OCI-LY7 (cell line): ENCODE measurements at regions not wholly inside any gene's neighbourhood (a gene's known extent, or its start where the extent isn't known, plus 50 kb on each side); places are given as distances from the start of the nearest gene placed in this dataset.
"Not testable (repeated sequence)": the region's sequence is repeated elsewhere in the genome, so short reads cannot be mapped to it uniquely, and the experiment has no call there.

Experiments used
- BruUV-seq: library from RNA; stranded (reverse); fragments of 400-500 nt; replicated peaks from 2 replicates; lab custom pipeline; 2021; lab: Mats Ljungman, UMichigan
- CTCF ChIA-PET: fragments of 300-600 bp; sonication (Branson Sonifier 250); formaldehyde crosslinking; loops from one replicate; lab custom pipeline; 2022; ENCODE audit warnings: antibody characterized with exemption; ENCODE audit not compliant: unreplicated experiment; lab: Charles Lee
- POLR2A ChIA-PET: fragments of 300-600 bp; sonication (Branson Sonifier 250); formaldehyde crosslinking; loops from one replicate; lab custom pipeline; 2022; ENCODE audit warnings: antibody characterized with exemption; lab: Charles Lee
- DNase-seq: peaks from one replicate; pipeline ENCODE4 v3.0.0-alpha.2; 2015; ENCODE audit warnings: low spot score
- H2AFZ ChIP-seq: fragments of 200-600 bp; sonication (generic), shearing (Covaris generic); 2 replicates; pipeline ENCODE4 v1.6.1; 2014; ENCODE audit warnings: mild to moderate bottlenecking, antibody characterized with exemption, low read length, moderate library complexity
- H3K27ac ChIP-seq: fragments of 200-600 bp; sonication (generic); 2 replicates; pipeline ENCODE4 v1.5.1; 2014; ENCODE audit warnings: mixed run types, low read depth, mild to moderate bottlenecking, moderate library complexity, low read length, inconsistent platforms; ENCODE audit not compliant: poor library complexity, severe bottlenecking
- H3K36me3 ChIP-seq: fragments of 200-600 bp; sonication (generic); 2 replicates; pipeline ENCODE4 v1.6.1; 2014; ENCODE audit warnings: mild to moderate bottlenecking, antibody characterized with exemption, low read length, moderate library complexity, mixed read lengths; ENCODE audit not compliant: insufficient read depth
- H3K4me1 ChIP-seq: fragments of 200-600 bp; sonication (generic); 2 replicates; pipeline ENCODE4 v1.5.1; 2014; ENCODE audit warnings: mild to moderate bottlenecking, low read length; ENCODE audit not compliant: insufficient read depth, poor library complexity, severe bottlenecking
- H3K4me2 ChIP-seq: fragments of 200-600 bp; sonication (generic); 2 replicates; pipeline ENCODE4 v1.6.1; 2014; ENCODE audit warnings: mild to moderate bottlenecking, low read length
- H3K4me3 ChIP-seq: fragments of 200-600 bp; sonication (generic); 2 replicates; pipeline ENCODE4 v1.5.1; 2014; ENCODE audit warnings: mild to moderate bottlenecking, low read depth, low read length; ENCODE audit not compliant: poor library complexity, severe bottlenecking
- H3K79me2 ChIP-seq: fragments of 200-600 bp; sonication (generic); 2 replicates; pipeline ENCODE4 v1.6.1; 2016; ENCODE audit warnings: low read depth, mild to moderate bottlenecking, low read length, moderate library complexity, mixed read lengths; ENCODE audit not compliant: insufficient read depth
- H3K9me2 ChIP-seq: fragments of 200-600 bp; sonication (generic); 2 replicates; pipeline ENCODE4 v1.6.1; 2016; ENCODE audit warnings: mild to moderate bottlenecking, low read length, mixed read lengths; ENCODE audit not compliant: insufficient read depth
- H3K9me3 ChIP-seq: fragments of 200-600 bp; sonication (generic); 2 replicates; pipeline ENCODE4 v1.6.1; 2014; ENCODE audit warnings: mild to moderate bottlenecking, mixed run types, low read length, mixed read lengths
- H4K20me1 ChIP-seq: fragments of 200-600 bp; sonication (generic); 2 replicates; pipeline ENCODE4 v1.6.1; 2014; ENCODE audit warnings: mild to moderate bottlenecking, antibody characterized with exemption, low read length, moderate library complexity, mixed read lengths; ENCODE audit not compliant: insufficient read depth
- EZH2phosphoT487 ChIP-seq: fragments of 200-600 bp; sonication (generic); IDR thresholded peaks from 2 replicates; pipeline ENCODE4 v1.6.1; 2018; ENCODE audit warnings: low read depth, borderline replicate concordance, mild to moderate bottlenecking, mixed run types, antibody characterized with exemption, low read length, moderate library complexity, mixed read lengths
- intact Hi-C: fragments of 100-400 bp; cut with micrococcal nuclease; formaldehyde crosslinking; loops from one replicate; pipeline ENCODE4 v1.10.0; 2022; ENCODE audit not compliant: unreplicated experiment
- TF ChIP-seq, protein P1 (sequence below): fragments of 200-600 bp; sonication (generic); conservative IDR thresholded peaks from 2 replicates; pipeline ENCODE4 v1.5.1; 2014; ENCODE audit warnings: mild to moderate bottlenecking, antibody characterized with exemption, low read length, moderate library complexity, mixed read lengths

GRCh38 chr14:27881646-27882045 is 884.9 kb upstream of the FOXG1 start:
- no peaks in the 10 kb centered on the region for H3K36me3 ChIP-seq
- DNase-seq: no peak
- POLR2A ChIA-PET: no interaction called here
- CTCF ChIA-PET: no interaction called here
- H3K4me3 ChIP-seq: no peak overlapping the region
- no peaks in the 10 kb centered on the region for H3K4me1 ChIP-seq
- no peak overlapping the region for H2AFZ ChIP-seq
- no peaks in the 10 kb centered on the region for H3K9me2 ChIP-seq
- no peak overlapping the region for H3K4me2 ChIP-seq
- H3K27ac ChIP-seq: no peak overlapping the region
- intact Hi-C loops: no loop called here
- TF ChIP-seq EZH2phosphoT487: no peak
- TF ChIP-seq, protein P1, sequence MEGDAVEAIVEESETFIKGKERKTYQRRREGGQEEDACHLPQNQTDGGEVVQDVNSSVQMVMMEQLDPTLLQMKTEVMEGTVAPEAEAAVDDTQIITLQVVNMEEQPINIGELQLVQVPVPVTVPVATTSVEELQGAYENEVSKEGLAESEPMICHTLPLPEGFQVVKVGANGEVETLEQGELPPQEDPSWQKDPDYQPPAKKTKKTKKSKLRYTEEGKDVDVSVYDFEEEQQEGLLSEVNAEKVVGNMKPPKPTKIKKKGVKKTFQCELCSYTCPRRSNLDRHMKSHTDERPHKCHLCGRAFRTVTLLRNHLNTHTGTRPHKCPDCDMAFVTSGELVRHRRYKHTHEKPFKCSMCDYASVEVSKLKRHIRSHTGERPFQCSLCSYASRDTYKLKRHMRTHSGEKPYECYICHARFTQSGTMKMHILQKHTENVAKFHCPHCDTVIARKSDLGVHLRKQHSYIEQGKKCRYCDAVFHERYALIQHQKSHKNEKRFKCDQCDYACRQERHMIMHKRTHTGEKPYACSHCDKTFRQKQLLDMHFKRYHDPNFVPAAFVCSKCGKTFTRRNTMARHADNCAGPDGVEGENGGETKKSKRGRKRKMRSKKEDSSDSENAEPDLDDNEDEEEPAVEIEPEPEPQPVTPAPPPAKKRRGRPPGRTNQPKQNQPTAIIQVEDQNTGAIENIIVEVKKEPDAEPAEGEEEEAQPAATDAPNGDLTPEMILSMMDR: no peak
- peaks cover 29% of the 10 kb centered on the region; the same call in 1 of the 2 replicates for H3K9me3 ChIP-seq
- H3K79me2 ChIP-seq: no peaks in the 10 kb centered on the region
- H4K20me1 ChIP-seq: no peaks in the 10 kb centered on the region
- no TSS peak for BruUV-seq

GRCh38 chr14:27886256-27886655 is 880.3 kb upstream of the FOXG1 start:
- ChIA-PET CTCF (no interaction called here), POLR2A (no interaction called here)
- no peak for DNase-seq
- Histone ChIP-seq H3K4me2 (no peak overlapping the region), H3K4me3 (no peak overlapping the region), H3K79me2 (no peaks in the 10 kb centered on the region), H2AFZ (no peak overlapping the region), H3K4me1 (no peaks in the 10 kb centered on the region), H4K20me1 (no peaks in the 10 kb centered on the region), H3K9me3 (peaks cover 21% of the 10 kb centered on the region; the same call in 1 of the 2 replicates), H3K9me2 (no peaks in the 10 kb centered on the region), H3K36me3 (no peaks in the 10 kb centered on the region), H3K27ac (no peak overlapping the region)
- intact Hi-C loops: no loop called here
- no peak for TF ChIP-seq EZH2phosphoT487
- TF ChIP-seq, protein P1: no peak
- no TSS peak for BruUV-seq

DNA sequence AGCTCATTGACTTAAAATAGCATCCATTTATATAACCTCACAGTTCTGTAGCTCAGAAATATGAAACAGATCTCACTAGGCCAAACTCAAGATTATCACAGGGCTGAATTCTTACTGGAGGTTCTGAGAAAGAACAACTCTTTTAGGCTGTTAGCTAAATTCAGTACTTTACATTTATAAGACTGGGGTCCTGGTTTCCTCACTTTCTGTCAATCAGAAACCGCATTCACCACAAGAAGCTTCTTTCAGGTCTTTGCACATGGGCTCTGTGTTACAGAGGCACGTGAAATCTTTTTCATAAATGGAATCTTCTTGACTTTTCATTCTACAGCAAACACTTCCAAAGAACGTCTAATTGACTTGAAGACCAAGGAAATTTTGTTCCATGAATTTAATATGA is 876.3 kb upstream of the FOXG1 start:
- BruUV-seq: no TSS peak
- intact Hi-C loops: no loop called here
- Histone ChIP-seq H3K36me3 (no peaks in the 10 kb centered on the region), H3K9me2 (no peaks in the 10 kb centered on the region), H3K4me2 (no peak overlapping the region), H3K9me3 (0 out of 2 replicates have a peak, but pooled peaks cover 5% of the 10 kb centered on the region), H3K79me2 (no peaks in the 10 kb centered on the region), H3K4me3 (no peak overlapping the region), H2AFZ (no peak overlapping the region), H4K20me1 (no peaks in the 10 kb centered on the region), H3K27ac (no peak overlapping the region), H3K4me1 (no peaks in the 10 kb centered on the region)
- ChIA-PET POLR2A (no interaction called here), CTCF (no interaction called here)
- TF ChIP-seq, protein P1: no peak
- no peak for TF ChIP-seq EZH2phosphoT487
- DNase-seq: no peak

DNA sequence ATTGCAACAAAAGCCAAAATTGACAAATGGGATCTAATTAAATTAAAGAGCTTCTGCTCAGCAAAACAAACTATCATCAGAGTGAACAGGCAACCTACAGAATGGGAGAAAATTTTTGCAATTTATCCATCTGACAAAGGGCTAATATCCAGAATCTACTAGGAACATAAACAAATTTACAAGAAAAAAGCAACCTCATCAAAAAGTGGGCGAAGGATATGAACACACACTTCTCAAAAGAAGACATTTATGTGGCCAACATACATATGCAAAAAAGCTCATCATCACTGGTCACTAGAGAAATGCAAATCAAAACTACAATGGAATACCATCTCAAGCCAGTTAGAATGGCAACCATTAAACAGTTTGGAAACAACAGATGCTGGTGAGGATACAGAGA is 858.1 kb upstream of the FOXG1 start:
- H3K4me2 ChIP-seq, H3K79me2 ChIP-seq, H3K9me3 ChIP-seq, H3K27ac ChIP-seq, BruUV-seq, H3K9me2 ChIP-seq, H3K4me1 ChIP-seq, H3K4me3 ChIP-seq, intact Hi-C loops, CTCF ChIA-PET, H4K20me1 ChIP-seq, DNase-seq, H2AFZ ChIP-seq, H3K36me3 ChIP-seq: not testable (repeated sequence)
- POLR2A ChIA-PET: interaction anchor here (1.0 kb wide), 1 partner anchor 498 kb away, joined by 3 read pairs; no protein-coding TSS in a partner anchor
